T47D (cell line): ENCODE measurements at regions not wholly inside any gene's neighbourhood (a gene's known extent, or its start where the extent isn't known, plus 50 kb on each side); places are given as distances from the start of the nearest gene placed in this dataset.
"Not testable (repeated sequence)": the region's sequence is repeated elsewhere in the genome, so short reads cannot be mapped to it uniquely, and the experiment has no call there.

Source experiments
- DNase-seq, 2 experiments: peaks; one replicate each; pipeline versions ENCODE4 v3.0.0 to v3.0.0-alpha.2; 2011 to 2012; ENCODE audit warnings: low read depth in 1 of 2, low spot score in 1 of 2
- JUND ChIP-seq: IDR thresholded peaks from 2 replicates; pipeline ENCODE4 v1.6.1; 2012; ENCODE audit warnings: low read depth
- in situ Hi-C: cut with HindIII; loops from 2 replicates; pipeline ENCODE4 v1.10.0; 2016; ENCODE audit warnings: low sequenced_read_pairs, low pct_unique_long_range_greater_than_20kb

DNA sequence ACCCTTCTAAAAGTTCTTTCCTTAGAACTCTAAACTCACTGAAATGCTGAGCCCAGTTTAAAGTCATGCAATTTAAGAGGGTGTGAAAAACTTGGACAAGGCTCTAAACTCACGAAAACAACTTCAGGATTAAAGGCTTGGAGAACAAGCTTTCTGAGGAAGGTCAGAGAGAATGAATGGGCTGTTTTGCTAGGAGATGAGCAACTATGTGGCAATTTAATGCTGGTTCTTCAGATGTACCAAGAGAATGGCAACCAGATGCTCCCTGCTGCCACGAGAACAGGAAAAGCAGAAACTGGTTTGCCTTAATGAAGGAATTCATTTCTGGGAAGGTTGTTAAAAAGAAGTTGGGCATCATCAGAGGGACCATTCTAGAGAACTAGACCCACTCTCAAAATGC lies 77.8 kb upstream of the PMAIP1 start:
- no peak for TF ChIP-seq JUND
- in situ Hi-C loops: no loop called here
- DNase-seq: no peak

DNA sequence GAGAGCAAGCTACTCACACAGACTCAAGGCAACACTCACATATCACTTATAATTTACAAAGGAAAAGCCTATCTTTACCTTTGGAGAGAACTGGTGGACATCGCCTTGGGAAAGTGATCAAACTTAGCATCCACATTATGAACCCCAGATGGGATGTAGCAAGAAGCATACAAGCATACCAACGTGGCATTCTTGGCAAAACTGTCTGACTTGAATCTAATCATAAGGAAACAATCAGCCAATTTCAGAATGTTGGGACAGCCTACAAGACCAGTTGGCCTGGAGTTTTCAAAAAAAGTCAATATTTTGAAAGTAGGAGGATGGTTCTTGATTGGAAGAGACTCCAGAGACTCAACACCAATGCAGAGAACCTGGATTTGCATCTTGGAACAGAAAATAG lies 79.1 kb upstream of the PMAIP1 start:
- in situ Hi-C loops: no loop called here

DNA sequence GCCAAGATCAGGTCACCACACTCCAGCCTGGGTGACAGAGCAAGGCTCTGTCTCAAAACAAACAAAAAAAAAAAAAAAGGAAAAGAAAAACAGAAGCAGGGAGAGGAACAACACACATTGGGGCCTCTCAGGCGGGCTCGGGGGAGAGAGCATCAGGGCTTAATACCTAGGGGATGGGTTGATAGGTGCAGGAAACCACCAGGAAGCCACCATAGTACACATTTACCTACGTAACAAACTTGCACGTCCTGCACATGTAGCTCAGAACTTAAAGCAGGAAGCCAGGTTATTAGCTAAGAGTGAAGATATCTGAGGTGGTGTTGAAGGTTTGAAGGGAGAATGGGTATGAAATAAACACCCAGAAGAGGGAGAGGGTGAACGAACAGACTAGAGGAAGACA lies 81.0 kb upstream of the PMAIP1 start:
- in situ Hi-C loops: no loop called here
- DNase-seq: no peak
- no peak for TF ChIP-seq JUND

More for the DNA sequence above, 79.1 kb upstream of the PMAIP1 start:
- peak in 1 of 2 experiments; percentile 7 for DNase-seq
- TF ChIP-seq JUND: no peak

DNA sequence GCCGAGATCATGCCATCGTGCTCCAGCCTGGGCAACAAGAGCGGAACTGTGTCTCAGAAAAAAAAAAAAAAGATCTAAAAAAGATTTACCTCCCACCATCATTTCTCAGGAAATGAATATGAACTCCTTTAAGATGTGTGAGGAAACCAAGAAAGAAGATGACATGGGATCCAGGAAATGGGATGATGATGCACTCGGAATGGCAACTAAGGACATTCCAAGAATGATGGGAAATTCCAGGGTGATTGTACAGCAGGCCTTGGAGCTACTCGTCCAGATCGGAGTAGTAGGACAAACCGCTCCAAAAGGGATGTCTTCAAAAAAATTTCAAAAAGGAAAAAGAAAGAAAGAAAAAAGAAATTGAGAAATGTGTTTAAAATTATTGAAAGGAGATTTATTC lies 84.9 kb upstream of the PMAIP1 start:
- no peak for DNase-seq
- in situ Hi-C loops: no loop called here
- no peak for TF ChIP-seq JUND

DNA sequence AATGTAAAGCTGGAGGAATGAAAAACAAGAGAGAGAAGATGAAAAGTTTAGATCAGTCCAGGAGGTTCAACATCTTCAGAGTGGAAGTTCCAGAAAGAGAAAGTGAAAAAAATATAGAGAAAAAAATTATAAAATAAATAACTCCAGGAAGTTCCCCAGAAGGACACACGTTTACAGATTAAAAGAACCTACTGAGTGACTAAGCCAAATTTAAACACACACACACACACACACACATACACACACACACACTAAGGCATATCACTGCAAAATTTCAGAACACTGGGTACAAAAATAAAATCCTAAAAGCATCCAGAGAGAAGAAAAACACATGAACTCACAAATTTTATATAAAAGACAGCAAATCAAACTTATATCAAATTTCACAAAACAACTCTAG lies 85.9 kb upstream of the PMAIP1 start:
- no peak for TF ChIP-seq JUND
- DNase-seq: no peak
- in situ Hi-C loops: no loop called here

DNA sequence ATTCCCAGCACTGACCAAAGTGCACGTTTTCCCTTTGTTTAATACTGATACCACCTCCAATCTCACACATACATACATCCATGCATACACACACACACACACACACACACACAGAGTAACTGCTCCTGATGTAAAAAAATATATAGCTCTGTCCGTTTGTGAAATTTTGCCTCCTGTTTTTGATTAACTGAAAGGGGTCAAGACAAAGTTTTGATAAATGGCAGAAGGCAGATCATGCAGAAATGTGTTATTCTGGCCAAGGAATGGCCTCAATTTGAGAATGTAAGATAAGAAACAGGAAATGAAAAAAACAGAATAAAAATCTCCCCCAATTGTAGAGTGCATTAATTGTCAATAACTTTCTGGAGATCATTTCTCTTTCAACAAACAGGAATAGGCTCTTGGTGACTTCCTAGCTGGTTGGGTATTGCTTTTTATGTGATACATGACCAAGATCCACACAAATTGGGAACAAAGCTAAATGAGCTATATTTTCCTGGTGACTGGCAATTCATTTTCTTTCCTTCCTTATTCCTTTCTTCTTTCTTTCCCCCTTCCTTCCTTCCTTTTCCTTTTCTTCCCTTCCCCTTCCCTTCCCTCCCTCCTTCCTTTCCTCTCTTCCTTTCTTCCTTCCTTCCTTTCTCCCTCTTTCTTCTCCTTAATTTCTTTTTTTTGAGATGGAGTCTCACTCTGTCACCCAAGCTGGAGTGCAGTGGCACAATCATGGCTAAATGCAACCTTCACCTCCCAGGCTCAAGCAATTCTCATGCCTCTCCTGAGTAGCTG lies 88.9 kb upstream of the PMAIP1 start:
- no peak for DNase-seq
- no peak for TF ChIP-seq JUND
- in situ Hi-C loops: no loop called here

DNA sequence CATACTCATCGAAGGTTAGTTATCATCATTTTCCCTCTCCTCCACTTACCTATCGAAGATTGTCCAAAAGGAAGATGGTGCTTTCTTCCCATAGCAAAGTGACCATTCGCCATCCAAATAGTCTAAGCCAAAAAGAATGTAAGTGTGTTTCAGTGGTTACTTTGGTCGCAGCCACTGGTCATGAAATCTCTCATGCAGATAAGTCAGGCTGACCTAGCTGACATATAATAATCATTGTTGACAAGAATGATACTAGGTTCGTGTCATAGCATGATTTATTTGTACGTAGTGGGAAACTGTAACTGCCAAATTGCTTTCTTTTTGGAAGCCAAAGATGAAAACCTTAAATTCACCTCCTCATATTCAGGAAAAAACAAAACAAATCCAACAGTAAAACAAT lies 89.6 kb upstream of the PMAIP1 start:
- no peak for DNase-seq
- no peak for TF ChIP-seq JUND
- in situ Hi-C loops: no loop called here

DNA sequence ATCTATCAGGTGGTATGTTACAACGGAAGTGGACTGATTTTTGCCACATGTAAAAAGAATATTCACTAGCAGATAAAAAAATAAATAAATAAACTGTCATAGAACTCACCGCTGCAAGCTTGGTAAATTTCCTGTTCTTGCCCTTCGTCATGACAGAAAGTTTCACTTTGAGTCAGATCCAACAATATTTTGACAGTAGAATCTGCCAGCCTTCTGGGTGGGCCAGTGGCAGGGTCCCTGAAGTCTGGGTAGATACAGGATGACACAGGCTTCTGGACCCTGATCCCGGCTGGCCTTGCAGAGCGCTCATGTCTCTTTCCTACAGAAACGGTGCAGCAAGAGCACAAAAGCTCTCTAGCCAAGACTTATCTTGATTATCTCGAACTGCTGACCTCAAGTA lies 97.8 kb upstream of the PMAIP1 start:
- no peak for TF ChIP-seq JUND

DNA sequence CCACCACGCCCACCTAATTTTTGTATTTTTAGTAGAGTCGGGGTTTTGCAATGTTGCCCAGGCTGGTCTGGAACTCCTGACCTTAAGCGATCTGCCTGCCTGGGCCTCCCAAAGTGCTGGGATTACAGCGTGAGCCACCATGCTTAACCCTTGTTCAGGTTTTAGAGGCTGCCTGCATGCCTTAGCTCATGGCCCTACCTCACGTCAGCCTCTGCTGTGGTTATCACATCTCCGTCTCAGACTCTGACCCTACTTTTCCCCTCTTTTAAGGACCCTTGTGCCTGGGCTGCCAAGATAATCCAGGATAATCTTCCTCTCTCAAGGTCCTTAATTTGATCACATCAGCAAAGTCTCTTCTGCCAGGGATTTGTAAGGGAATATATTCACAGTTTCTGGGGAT lies 98.2 kb upstream of the PMAIP1 start:
- no peak for DNase-seq
- no peak for TF ChIP-seq JUND
- in situ Hi-C loops: no loop called here

More for the DNA sequence above, 97.8 kb upstream of the PMAIP1 start:
- DNase-seq: no peak
- in situ Hi-C loops: no loop called here

DNA sequence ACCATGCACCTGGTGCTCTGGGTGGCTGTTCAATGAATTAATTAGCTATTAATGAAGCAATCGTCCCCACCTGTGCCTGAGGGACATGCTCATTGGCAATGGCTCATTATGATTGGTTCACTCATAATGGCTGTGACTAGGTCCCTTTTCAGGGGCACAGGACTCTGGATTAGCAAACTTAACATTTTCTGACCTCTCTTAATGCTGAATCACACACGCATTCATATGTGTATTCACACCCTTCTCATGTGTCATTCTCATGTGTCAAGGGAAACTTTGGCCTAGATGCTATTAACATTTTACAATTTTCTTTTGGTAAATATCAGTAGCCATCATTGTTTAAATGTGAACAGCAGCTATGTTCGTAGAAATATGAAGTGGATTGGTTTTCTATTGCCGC lies 98.9 kb upstream of the PMAIP1 start:
- no peak for TF ChIP-seq JUND
- in situ Hi-C loops: no loop called here
- DNase-seq: no peak

DNA sequence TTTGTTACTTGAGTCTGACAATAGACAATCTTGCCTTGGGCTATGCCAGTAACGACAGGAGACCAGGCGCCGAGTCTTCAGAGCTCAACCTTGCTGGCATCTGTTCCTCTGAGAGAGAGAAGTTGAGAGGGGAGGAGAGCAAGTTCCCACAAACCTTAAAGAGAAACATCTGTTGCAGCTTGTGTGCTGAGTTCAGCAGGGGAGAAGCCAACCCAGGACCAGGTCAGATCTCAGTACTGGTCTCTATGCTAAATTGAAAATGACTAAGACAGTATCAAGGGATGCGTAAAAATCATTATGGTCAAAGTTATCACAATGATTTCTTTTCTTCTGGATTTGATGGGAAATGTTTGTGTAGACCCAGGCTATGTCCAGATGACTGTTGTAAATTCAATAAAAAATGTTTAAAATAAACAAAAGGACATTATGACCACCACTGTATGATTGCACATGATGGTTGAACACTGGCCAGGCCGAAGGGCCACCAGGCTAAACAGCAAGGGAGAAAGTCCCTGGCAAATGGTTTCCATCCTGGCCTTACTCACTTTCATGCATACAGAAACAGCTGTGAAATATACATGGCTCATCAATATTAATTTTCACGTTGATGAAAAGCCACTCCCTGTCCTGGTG lies 100.3 kb upstream of the PMAIP1 start:
- TF ChIP-seq JUND: no peak
- DNase-seq: no peak
- in situ Hi-C loops: no loop called here

DNA sequence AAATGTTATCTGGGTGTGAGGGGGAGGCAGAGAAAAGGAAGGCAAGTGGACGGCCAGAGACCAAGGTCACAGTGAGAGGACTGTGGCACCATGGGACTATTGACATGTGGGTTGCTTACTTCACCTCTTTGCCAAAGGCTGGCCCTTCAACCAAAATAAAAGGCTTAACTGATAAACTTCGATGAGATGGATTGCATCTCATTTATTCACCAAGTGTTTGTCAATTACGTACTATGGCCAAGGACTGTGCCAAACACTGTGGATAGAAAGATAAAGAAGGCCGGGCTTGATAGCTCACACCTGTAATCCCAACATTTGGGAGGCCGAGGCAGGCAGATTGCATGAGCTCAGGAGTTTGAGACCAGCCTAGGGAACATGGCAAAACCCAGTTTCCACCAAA lies 98.7 kb upstream of the CCBE1 start:
- in situ Hi-C loops: no loop called here
- no peak for TF ChIP-seq JUND
- no peak for DNase-seq

DNA sequence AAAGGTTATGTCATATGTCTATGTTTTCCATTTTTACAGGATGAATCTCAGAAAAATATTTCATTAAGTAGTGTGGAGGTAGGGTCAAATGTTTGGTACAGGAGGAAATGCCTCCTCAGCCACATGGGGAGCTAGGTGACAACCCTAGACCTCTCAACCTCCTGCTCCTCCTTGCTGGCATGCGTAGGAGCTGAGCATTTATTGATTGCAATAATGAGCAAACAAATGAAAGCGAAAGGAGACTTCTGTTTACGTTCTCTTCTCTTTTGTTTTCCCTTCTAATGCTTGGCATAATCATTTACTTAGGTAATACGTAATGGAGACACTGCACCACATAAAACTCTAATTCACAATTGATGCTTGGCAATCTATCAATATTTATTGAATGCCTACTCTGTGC lies 95.1 kb upstream of the CCBE1 start:
- DNase-seq: no peak
- in situ Hi-C loops: no loop called here
- no peak for TF ChIP-seq JUND

DNA sequence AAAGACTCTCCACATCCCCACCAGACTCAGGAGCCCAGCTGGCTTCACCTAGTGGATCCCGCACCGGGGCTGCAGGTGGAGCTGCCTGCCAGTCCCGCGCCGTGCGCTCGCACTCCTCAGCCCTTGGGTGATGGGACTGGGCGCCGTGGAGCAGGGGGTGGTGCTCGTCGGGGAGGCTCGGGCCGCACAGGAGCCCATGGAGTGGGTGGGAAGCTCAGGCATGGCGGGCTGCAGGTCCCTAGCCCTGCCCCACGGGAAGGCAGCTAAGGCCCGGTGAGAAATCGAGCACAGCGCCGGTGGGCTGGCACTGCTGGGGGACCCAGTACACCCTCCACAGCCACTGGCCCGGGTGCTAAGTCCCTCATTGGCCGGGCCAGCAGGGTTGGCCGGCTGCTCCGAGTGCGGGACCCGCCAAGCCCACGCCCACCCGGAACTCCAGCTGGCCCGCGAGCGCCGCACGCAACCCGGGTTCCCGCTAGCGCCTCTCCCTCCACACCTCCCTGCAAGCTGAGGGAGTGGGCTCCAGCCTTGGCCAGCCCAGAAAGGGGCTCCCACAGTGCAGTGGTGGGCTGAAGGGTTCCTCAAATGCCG lies 93.2 kb upstream of the CCBE1 start:
- DNase-seq, in situ Hi-C loops: not testable (repeated sequence)
